Liver (tissue), 3 donors: ENCODE measurements at regions not wholly inside any gene's neighbourhood (a gene's known extent, or its start where the extent isn't known, plus 50 kb on each side); places are given as distances from the start of the nearest gene placed in this dataset.

ENCODE experiments used
- FOXA2 ChIP-seq: IDR thresholded peaks from 2 replicates; pipeline ENCODE4 v1.6.1; 2016; ENCODE audit warnings: antibody characterized with exemption
- JUND ChIP-seq, 2 donors: IDR thresholded peaks; 2 replicates each; pipeline ENCODE4 v1.6.1; 2016; ENCODE audit warnings: antibody characterized with exemption in 2 of 2
- SP1 ChIP-seq: IDR thresholded peaks from 2 replicates; pipeline ENCODE4 v1.6.1; 2018; ENCODE audit warnings: antibody characterized with exemption, mild to moderate bottlenecking
- TF ChIP-seq, protein P1 (sequence below): fragments of 150-350 bp; IDR thresholded peaks from 2 replicates; pipeline ENCODE4 v1.5.1; 2017; ENCODE audit warnings: improper control_type of control experiment, low read depth, low read length; ENCODE audit not compliant: missing input control
- donor health status: healthy.
- donor health status: healthy.

DNA sequence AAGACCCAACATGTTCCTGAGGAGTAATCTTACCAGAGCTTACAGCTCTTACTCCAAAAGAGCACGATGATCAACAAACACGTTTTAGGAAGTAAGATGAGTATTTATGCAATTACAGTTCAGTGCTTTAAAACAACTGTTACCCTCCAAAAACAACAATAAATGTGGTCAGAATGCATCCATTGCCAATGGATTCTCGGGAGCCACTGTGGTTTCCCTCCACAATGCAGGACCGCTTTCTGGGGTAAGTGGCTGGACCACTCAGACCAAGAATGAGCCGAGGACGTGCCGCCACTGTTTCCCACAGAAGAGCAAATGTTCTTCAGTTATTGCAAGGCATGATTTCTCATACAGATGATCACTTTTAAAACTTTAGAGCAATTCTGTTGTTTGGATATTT lies 232.3 kb upstream of the MKLN1 start:
- no peak for TF ChIP-seq FOXA2
- TF ChIP-seq, protein P1, sequence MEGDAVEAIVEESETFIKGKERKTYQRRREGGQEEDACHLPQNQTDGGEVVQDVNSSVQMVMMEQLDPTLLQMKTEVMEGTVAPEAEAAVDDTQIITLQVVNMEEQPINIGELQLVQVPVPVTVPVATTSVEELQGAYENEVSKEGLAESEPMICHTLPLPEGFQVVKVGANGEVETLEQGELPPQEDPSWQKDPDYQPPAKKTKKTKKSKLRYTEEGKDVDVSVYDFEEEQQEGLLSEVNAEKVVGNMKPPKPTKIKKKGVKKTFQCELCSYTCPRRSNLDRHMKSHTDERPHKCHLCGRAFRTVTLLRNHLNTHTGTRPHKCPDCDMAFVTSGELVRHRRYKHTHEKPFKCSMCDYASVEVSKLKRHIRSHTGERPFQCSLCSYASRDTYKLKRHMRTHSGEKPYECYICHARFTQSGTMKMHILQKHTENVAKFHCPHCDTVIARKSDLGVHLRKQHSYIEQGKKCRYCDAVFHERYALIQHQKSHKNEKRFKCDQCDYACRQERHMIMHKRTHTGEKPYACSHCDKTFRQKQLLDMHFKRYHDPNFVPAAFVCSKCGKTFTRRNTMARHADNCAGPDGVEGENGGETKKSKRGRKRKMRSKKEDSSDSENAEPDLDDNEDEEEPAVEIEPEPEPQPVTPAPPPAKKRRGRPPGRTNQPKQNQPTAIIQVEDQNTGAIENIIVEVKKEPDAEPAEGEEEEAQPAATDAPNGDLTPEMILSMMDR, result no peak
- TF ChIP-seq JUND (IDR thresholded peaks at IDR 0.05), result no peak
- no peak for TF ChIP-seq SP1
